ENCODE measurements at regions not wholly inside any gene's neighbourhood (a gene's known extent, or its start where the extent isn't known, plus 50 kb on each side); places are given as distances from the start of the nearest gene placed in this dataset.

DNA sequence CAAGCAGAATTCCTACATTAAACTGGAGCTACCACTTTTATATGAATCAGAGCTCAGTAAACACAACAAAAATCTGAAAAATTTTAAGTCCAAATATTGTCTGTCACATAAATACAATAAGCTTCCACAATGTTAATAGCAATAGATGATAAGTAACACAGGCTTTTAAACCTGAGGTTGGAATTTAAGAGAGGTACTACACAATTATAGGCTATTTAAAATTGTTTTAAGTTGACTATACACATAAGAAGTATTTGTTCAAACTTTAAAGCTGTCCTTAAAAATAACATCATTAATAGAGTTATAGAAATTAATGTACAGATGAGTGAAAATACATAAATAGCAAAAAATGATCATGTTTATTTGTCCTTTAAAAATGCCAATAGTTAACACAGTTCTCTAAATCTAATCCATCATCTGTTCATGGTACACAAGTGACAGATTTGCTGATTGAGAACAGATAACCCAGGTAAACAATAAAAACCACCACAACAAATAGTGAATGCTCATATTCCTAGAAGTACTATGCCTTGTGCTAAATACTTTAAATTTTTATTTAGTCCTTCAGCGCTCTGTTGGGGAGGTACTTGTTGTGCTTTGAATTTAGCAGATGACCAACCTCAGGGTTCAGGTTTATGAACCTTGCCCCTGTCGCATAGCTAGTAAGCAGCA, 382.3 kb upstream of the ID4 start:
- no peak for TF ChIP-seq EP300 (IDR thresholded peaks at IDR 0.05)
- no peak for TF ChIP-seq POLR2A (IDR thresholded peaks at IDR 0.05)
- TF ChIP-seq, protein P1, sequence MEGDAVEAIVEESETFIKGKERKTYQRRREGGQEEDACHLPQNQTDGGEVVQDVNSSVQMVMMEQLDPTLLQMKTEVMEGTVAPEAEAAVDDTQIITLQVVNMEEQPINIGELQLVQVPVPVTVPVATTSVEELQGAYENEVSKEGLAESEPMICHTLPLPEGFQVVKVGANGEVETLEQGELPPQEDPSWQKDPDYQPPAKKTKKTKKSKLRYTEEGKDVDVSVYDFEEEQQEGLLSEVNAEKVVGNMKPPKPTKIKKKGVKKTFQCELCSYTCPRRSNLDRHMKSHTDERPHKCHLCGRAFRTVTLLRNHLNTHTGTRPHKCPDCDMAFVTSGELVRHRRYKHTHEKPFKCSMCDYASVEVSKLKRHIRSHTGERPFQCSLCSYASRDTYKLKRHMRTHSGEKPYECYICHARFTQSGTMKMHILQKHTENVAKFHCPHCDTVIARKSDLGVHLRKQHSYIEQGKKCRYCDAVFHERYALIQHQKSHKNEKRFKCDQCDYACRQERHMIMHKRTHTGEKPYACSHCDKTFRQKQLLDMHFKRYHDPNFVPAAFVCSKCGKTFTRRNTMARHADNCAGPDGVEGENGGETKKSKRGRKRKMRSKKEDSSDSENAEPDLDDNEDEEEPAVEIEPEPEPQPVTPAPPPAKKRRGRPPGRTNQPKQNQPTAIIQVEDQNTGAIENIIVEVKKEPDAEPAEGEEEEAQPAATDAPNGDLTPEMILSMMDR (IDR thresholded peaks at IDR 0.05) = no peak
- no peak for TF ChIP-seq POLR2AphosphoS5 (IDR thresholded peaks at IDR 0.05)
